HFFc6 (cell line): ENCODE measurements at regions not wholly inside any gene's neighbourhood (a gene's known extent, or its start where the extent isn't known, plus 50 kb on each side); places are given as distances from the start of the nearest gene placed in this dataset.

Experiments used
- DNase-seq: peaks from one replicate; pipeline ENCODE4 v3.0.0-alpha.2; 2018
- H3K27ac Mint-ChIP-seq: 2 replicates; pipeline ENCODE4 v1.8.0; 2020; ENCODE audit warnings: mild to moderate bottlenecking, mixed read lengths
- H3K27me3 Mint-ChIP-seq: 2 replicates; pipeline ENCODE4 v1.8.0; 2021; ENCODE audit warnings: mild to moderate bottlenecking, moderate library complexity, mixed read lengths; ENCODE audit not compliant: insufficient read depth
- H3K36me3 Mint-ChIP-seq: 2 replicates; pipeline ENCODE4 v1.8.0; 2021; ENCODE audit warnings: low read depth, mixed read lengths
- H3K4me1 Mint-ChIP-seq: 2 replicates; pipeline ENCODE4 v1.8.0; 2020; ENCODE audit warnings: low read depth, mixed read lengths
- H3K4me3 Mint-ChIP-seq: 2 replicates; pipeline ENCODE4 v1.8.0; 2020; ENCODE audit warnings: mild to moderate bottlenecking, moderate library complexity, mixed read lengths
- H3K9me3 Mint-ChIP-seq: 2 replicates; pipeline ENCODE4 v1.8.0; 2020; ENCODE audit warnings: mild to moderate bottlenecking, mixed read lengths
- TF ChIP-seq, protein P1 (sequence below): fragments of 200-600 bp; sonication (generic); IDR thresholded peaks from 2 replicates; pipeline ENCODE4 v1.5.0; 2021; ENCODE audit warnings: antibody characterized with exemption, mild to moderate bottlenecking

DNA sequence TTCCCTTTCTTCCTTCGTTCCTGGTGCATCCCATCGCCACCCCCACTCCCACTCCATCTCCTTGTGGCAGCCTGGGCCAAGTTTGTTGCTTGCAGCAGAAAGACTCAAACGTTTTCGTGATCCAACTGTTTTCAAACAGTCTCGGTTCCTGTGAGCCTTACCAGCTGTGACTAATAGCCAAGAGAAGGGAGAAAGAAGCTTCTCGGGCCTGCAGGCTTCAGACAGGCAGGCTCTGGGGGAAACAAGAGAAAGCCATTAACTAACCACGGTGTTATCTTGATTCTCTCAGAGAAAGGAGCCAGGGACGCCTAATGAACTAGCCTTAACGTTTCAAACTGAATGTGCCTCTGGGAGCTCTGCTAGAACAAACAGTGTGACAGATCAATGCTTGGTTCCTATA, 742.0 kb downstream of the NR2F2 start:
- Mint-ChIP-seq H3K27me3 (no peaks in the 10 kb centered on the region), H3K27ac (no peak overlapping the region), H3K36me3 (no peaks in the 10 kb centered on the region), H3K4me1 (no peaks in the 10 kb centered on the region), H3K9me3 (peaks cover 43% of the 10 kb centered on the region), H3K4me3 (no peak overlapping the region)
- TF ChIP-seq, protein P1, sequence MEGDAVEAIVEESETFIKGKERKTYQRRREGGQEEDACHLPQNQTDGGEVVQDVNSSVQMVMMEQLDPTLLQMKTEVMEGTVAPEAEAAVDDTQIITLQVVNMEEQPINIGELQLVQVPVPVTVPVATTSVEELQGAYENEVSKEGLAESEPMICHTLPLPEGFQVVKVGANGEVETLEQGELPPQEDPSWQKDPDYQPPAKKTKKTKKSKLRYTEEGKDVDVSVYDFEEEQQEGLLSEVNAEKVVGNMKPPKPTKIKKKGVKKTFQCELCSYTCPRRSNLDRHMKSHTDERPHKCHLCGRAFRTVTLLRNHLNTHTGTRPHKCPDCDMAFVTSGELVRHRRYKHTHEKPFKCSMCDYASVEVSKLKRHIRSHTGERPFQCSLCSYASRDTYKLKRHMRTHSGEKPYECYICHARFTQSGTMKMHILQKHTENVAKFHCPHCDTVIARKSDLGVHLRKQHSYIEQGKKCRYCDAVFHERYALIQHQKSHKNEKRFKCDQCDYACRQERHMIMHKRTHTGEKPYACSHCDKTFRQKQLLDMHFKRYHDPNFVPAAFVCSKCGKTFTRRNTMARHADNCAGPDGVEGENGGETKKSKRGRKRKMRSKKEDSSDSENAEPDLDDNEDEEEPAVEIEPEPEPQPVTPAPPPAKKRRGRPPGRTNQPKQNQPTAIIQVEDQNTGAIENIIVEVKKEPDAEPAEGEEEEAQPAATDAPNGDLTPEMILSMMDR, result no peak
- DNase-seq, result no peak

DNA sequence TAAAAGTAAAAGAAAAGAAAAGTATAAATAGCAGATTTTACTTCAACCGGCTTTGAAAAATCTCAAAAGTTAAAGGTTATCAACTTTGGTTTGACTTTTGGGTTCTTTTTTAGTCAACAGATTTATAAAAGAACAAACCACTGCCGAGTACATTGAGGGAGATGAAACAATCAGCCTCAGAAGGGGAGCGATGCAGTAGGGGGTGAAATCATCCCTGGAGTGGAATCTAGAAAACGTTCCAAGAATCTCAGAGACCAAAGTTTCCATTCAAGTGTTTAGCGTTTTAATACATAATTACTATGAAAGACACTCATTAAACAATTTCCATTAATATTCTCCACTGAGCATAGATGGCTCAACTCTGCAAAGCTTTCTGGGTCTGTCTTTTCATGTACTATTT, 745.5 kb downstream of the NR2F2 start:
- TF ChIP-seq, protein P1, result no peak
- no peaks in the 10 kb centered on the region for H3K4me1 Mint-ChIP-seq
- H3K4me3 Mint-ChIP-seq, result no peak overlapping the region
- no peak overlapping the region for H3K27ac Mint-ChIP-seq
- peaks cover 2% of the 10 kb centered on the region; the same call in 1 of the 2 replicates for H3K27me3 Mint-ChIP-seq
- H3K36me3 Mint-ChIP-seq, result peaks cover 5% of the 10 kb centered on the region; the same call in 1 of the 2 replicates
- DNase-seq, result no peak
- peaks cover 45% of the 10 kb centered on the region for H3K9me3 Mint-ChIP-seq

DNA sequence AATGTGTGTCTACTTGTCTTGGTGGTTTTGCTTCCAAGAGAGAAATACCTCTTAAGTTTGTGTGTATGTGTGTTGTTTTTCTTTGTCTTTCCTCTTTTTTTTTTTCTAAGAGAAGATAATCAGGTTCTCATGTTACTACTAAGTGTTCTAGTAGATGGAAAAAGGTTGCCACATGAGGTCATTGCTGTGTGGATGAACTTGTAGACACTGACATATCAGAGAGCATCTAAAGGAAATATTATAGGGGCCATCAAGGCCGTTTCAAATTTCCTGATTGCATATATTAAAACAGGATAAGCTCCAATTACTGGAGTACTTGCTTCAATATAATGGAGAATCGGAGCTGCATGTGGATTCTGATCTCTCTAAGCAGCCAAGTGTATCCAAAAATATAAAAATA, 747.5 kb downstream of the NR2F2 start:
- H3K4me3 Mint-ChIP-seq, result no peak overlapping the region
- H3K4me1 Mint-ChIP-seq, result no peaks in the 10 kb centered on the region
- H3K36me3 Mint-ChIP-seq, result peaks cover 5% of the 10 kb centered on the region; the same call in 1 of the 2 replicates
- TF ChIP-seq, protein P1, result no peak
- peaks cover 54% of the 10 kb centered on the region for H3K9me3 Mint-ChIP-seq
- no peak for DNase-seq
- H3K27me3 Mint-ChIP-seq, result peaks cover 2% of the 10 kb centered on the region; the same call in 1 of the 2 replicates
- no peak overlapping the region for H3K27ac Mint-ChIP-seq

DNA sequence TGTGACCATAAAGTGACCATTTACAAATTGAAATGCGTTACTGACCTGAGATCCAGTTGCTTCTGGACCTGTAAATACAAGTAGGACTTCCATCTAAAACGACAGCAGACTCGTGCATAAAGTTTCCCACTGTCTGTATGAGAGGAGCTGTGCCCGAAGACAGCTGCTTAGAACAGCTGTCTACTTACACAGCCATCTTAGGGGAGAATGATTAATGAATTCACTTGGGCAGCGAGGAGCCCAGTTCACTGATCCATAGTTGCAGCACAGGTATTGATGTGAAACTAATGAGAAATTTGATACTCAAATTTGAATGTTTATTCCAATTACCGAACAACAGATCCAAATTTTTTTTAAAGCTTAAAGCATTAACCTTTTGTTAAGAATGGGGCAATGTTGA, 748.1 kb downstream of the NR2F2 start:
- H3K27me3 Mint-ChIP-seq, result peaks cover 2% of the 10 kb centered on the region; the same call in 1 of the 2 replicates
- H3K4me3 Mint-ChIP-seq, result no peak overlapping the region
- H3K9me3 Mint-ChIP-seq, result peaks cover 56% of the 10 kb centered on the region
- no peak for DNase-seq
- no peak overlapping the region for H3K27ac Mint-ChIP-seq
- H3K36me3 Mint-ChIP-seq, result peaks cover 5% of the 10 kb centered on the region; the same call in 1 of the 2 replicates
- TF ChIP-seq, protein P1, result no peak
- no peaks in the 10 kb centered on the region for H3K4me1 Mint-ChIP-seq

DNA sequence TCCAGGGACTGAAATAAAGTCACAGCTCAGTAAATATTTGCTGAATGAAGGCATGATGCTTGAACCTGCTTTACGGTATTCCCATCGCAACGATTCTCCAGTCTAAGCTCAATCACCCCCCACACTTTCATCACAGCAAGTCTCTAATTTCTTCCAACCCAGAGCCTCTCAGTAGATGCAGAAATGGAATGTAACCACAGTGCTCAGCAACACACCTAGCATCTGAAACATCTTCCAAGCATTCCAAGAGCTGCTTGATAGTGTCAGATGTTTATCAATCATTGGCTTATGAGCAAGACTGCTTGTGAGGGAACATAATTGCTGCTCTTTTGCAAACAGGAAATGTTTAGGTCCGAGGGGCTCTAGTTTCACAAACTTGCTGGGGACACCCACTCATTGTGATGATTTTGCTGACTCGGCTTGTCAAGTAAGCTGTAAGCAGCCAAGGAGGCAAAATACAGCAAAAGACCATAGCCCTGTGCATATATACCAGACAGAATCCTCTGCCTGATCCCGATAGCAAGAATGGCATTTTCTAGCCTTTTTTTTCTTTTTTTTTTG, 751.2 kb downstream of the NR2F2 start:
- H3K27ac Mint-ChIP-seq, result no peak overlapping the region
- no peaks in the 10 kb centered on the region for H3K4me1 Mint-ChIP-seq
- TF ChIP-seq, protein P1, result no peak
- H3K9me3 Mint-ChIP-seq, result peaks cover 51% of the 10 kb centered on the region
- H3K4me3 Mint-ChIP-seq, result no peak overlapping the region
- peaks cover 5% of the 10 kb centered on the region; the same call in 1 of the 2 replicates for H3K36me3 Mint-ChIP-seq
- H3K27me3 Mint-ChIP-seq, result peaks cover 2% of the 10 kb centered on the region; the same call in 1 of the 2 replicates
- DNase-seq, result no peak
